ENCODE measurements at regions not wholly inside any gene's neighbourhood (a gene's known extent, or its start where the extent isn't known, plus 50 kb on each side); places are given as distances from the start of the nearest gene placed in this dataset.

- dilution Hi-C loops (cut with MboI; ENCODE audit: extremely low pct_ligation_motif_present, low sequenced_read_pairs): no loop called here
- no peak for FAIRE-seq
- H3K4me3 ChIP-seq (ENCODE audit: control insufficient read depth in 2 of 3, extremely low read depth in 1 of 3, insufficient read depth in 2 of 3, low read depth in 1 of 3, low read length in 3 of 3): no peak overlapping the region
Observed at GRCh38 chr9:119053070-119053469, 316.2 kb downstream of the BRINP1 start.

DNA sequence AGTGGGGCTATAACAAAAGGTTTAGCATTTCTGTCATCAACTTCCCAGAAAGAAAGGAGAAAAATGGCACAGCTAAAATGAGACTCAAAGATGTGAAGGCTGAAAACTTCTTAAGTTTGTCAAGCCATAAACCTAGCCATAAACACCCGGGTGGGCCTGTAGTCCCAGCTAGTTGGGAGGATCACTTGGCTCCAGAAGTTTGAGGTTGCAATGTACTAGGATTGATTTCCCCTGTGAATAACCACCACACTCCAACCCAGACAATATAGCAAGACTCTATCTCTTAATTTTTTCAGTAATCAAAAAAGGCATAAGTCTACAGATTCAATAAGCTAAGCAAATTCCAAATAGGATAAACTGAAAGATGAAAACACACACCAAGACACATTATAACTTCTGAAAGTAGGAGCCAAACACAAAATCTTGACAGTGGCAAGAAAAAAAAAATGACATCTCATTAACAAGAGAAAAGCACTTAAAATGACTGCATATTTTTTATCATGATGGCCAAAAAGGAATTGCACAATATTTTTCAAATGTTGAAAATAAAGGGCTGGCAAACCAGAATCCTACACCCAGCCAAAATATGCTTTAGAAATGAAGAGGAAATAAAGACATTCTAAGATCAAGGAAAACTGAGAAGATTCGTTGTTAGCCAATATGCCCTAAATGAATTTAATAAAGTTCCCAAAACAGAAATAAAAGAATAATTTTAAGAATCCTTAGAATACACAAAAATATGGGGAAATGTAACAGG is 308.4 kb downstream of the BRINP1 start:
- H3K4me1 ChIP-seq (ENCODE audit: control insufficient read depth, extremely low read depth, insufficient read depth, low read length): no peaks in the 10 kb centered on the region
- H3K27me3 ChIP-seq (ENCODE audit: control insufficient read depth, extremely low read depth, insufficient read depth, low read length): no peaks in the 10 kb centered on the region

More at GRCh38 chr9:119053070-119053469, 316.2 kb downstream of the BRINP1 start:
- DNase-seq (ENCODE audit: low read depth, low spot score): no peak
- Histone ChIP-seq H2AFZ (ENCODE audit: control insufficient read depth, low read length) (no peak overlapping the region), H3K27ac (ENCODE audit: control insufficient read depth, insufficient read depth, low read length) (no peak overlapping the region), H3K27me3 (ENCODE audit: control insufficient read depth, extremely low read depth, insufficient read depth, low read length) (no peaks in the 10 kb centered on the region), H3K9me1 (ENCODE audit: control insufficient read depth, extremely low read depth, insufficient read depth, low read length) (no peaks in the 10 kb centered on the region), H4K20me1 (ENCODE audit: control insufficient read depth, extremely low read depth, insufficient read depth, low read length) (no peaks in the 10 kb centered on the region), H3K36me3 (ENCODE audit: control insufficient read depth in 2 of 2, extremely low read depth in 1 of 2, insufficient read depth in 2 of 2, low read length in 2 of 2) (no peaks in the 10 kb centered on the region), H3K9ac (ENCODE audit: control insufficient read depth, extremely low read depth, insufficient read depth, low read length) (no peak overlapping the region), H3K4me1 (ENCODE audit: control insufficient read depth, extremely low read depth, insufficient read depth, low read length) (peaks cover 2% of the 10 kb centered on the region), H3K79me2 (ENCODE audit: control insufficient read depth, insufficient read depth, low read length) (no peaks in the 10 kb centered on the region), H3K4me2 (ENCODE audit: control insufficient read depth, extremely low read depth, insufficient read depth, low read depth, low read length) (no peak overlapping the region), H3K9me3 (ENCODE audit: control insufficient read depth, low read depth, low read length) (no peaks in the 10 kb centered on the region)
- TF ChIP-seq EZH2 (IDR thresholded peaks at IDR 0.05; ENCODE audit: low read length): no peak
- TF ChIP-seq, protein P1, sequence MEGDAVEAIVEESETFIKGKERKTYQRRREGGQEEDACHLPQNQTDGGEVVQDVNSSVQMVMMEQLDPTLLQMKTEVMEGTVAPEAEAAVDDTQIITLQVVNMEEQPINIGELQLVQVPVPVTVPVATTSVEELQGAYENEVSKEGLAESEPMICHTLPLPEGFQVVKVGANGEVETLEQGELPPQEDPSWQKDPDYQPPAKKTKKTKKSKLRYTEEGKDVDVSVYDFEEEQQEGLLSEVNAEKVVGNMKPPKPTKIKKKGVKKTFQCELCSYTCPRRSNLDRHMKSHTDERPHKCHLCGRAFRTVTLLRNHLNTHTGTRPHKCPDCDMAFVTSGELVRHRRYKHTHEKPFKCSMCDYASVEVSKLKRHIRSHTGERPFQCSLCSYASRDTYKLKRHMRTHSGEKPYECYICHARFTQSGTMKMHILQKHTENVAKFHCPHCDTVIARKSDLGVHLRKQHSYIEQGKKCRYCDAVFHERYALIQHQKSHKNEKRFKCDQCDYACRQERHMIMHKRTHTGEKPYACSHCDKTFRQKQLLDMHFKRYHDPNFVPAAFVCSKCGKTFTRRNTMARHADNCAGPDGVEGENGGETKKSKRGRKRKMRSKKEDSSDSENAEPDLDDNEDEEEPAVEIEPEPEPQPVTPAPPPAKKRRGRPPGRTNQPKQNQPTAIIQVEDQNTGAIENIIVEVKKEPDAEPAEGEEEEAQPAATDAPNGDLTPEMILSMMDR (optimal IDR thresholded peaks at IDR 0.05 in 1 of 3, IDR thresholded peaks at IDR 0.05 in 1 of 3, conservative IDR thresholded peaks at IDR 0.05 in 1 of 3; ENCODE audit: extremely low read depth in 1 of 3, insufficient read depth in 2 of 3, low read length in 3 of 3): no peak

More for the DNA sequence above, 308.4 kb downstream of the BRINP1 start:
- no peak for DNase-seq (ENCODE audit: low read depth, low spot score)
- Histone ChIP-seq H3K9me3 (ENCODE audit: control insufficient read depth, low read depth, low read length) (no peaks in the 10 kb centered on the region), H4K20me1 (ENCODE audit: control insufficient read depth, extremely low read depth, insufficient read depth, low read length) (no peaks in the 10 kb centered on the region), H3K4me2 (ENCODE audit: control insufficient read depth, extremely low read depth, insufficient read depth, low read depth, low read length) (no peak overlapping the region), H3K79me2 (ENCODE audit: control insufficient read depth, insufficient read depth, low read length) (no peaks in the 10 kb centered on the region), H3K4me3 (ENCODE audit: control insufficient read depth in 2 of 3, extremely low read depth in 1 of 3, insufficient read depth in 2 of 3, low read depth in 1 of 3, low read length in 3 of 3) (no peak overlapping the region), H3K27ac (ENCODE audit: control insufficient read depth, insufficient read depth, low read length) (no peak overlapping the region), H3K9me1 (ENCODE audit: control insufficient read depth, extremely low read depth, insufficient read depth, low read length) (no peaks in the 10 kb centered on the region), H2AFZ (ENCODE audit: control insufficient read depth, low read length) (no peak overlapping the region), H3K36me3 (ENCODE audit: control insufficient read depth in 2 of 2, extremely low read depth in 1 of 2, insufficient read depth in 2 of 2, low read length in 2 of 2) (no peaks in the 10 kb centered on the region), H3K9ac (ENCODE audit: control insufficient read depth, extremely low read depth, insufficient read depth, low read length) (no peak overlapping the region)
- no peak for FAIRE-seq
- dilution Hi-C loops (cut with MboI; ENCODE audit: extremely low pct_ligation_motif_present, low sequenced_read_pairs): no loop called here
- TF ChIP-seq EZH2 (IDR thresholded peaks at IDR 0.05; ENCODE audit: low read length): no peak
- TF ChIP-seq, protein P1 (optimal IDR thresholded peaks at IDR 0.05 in 1 of 3, IDR thresholded peaks at IDR 0.05 in 1 of 3, conservative IDR thresholded peaks at IDR 0.05 in 1 of 3; ENCODE audit: extremely low read depth in 1 of 3, insufficient read depth in 2 of 3, low read length in 3 of 3): no peak
